Liver (tissue), 8 donors: ENCODE measurements at regions not wholly inside any gene's neighbourhood (a gene's known extent, or its start where the extent isn't known, plus 50 kb on each side); places are given as distances from the start of the nearest gene placed in this dataset.

ENCODE experiments used
- DNase-seq: peaks from one replicate; pipeline ENCODE4 v3.0.0-alpha.2; 2017; ENCODE audit warnings: low spot score
- H3K27ac ChIP-seq, 2 donors: one replicate each; pipeline ENCODE4 v1.7.0; 2013; ENCODE audit warnings: inconsistent platforms in 2 of 2, low read length in 2 of 2, control low read depth in 1 of 2, low read depth in 1 of 2, mild to moderate bottlenecking in 1 of 2
- H3K27me3 ChIP-seq, 4 donors: one replicate each; pipeline versions ENCODE4 v1.6.1 to v1.7.0; 2013; ENCODE audit warnings: low read length in 3 of 4, inconsistent platforms in 1 of 4, mild to moderate bottlenecking in 1 of 4, moderate library complexity in 1 of 4; ENCODE audit not compliant: control insufficient read depth in 4 of 4, insufficient read depth in 4 of 4
- H3K36me3 ChIP-seq, 4 donors: one replicate each; pipeline versions ENCODE4 v1.6.1 to v1.7.0; 2013; ENCODE audit warnings: low read length in 3 of 4, mild to moderate bottlenecking in 3 of 4, low read depth in 1 of 4, moderate library complexity in 1 of 4; ENCODE audit not compliant: control insufficient read depth in 4 of 4, insufficient read depth in 3 of 4
- H3K4me1 ChIP-seq, 4 donors: one replicate each; pipeline versions ENCODE4 v1.6.1 to v1.7.0; 2013; ENCODE audit warnings: low read length in 3 of 4, mild to moderate bottlenecking in 3 of 4, moderate library complexity in 1 of 4; ENCODE audit not compliant: control insufficient read depth in 4 of 4, insufficient read depth in 4 of 4
- H3K4me3 ChIP-seq, 3 donors: one replicate each; pipeline versions ENCODE4 v1.6.1 to v1.7.0; 2013; ENCODE audit warnings: low read length in 3 of 3, control low read depth in 1 of 3, low read depth in 1 of 3, mild to moderate bottlenecking in 1 of 3
- H3K9ac ChIP-seq, 2 donors: one replicate each; pipeline ENCODE4 v1.7.0; 2013; ENCODE audit warnings: low read length in 2 of 2, mild to moderate bottlenecking in 2 of 2, moderate library complexity in 2 of 2, control low read depth in 1 of 2, low read depth in 1 of 2
- H3K9me3 ChIP-seq, 4 donors: one replicate each; pipeline versions ENCODE4 v1.6.1 to v1.7.0; 2013; ENCODE audit warnings: low read length in 3 of 4; ENCODE audit not compliant: control insufficient read depth in 4 of 4
- EGR1 ChIP-seq, 2 donors: IDR thresholded peaks; 2 replicates each; pipeline ENCODE4 v1.6.1; 2016 to 2018; ENCODE audit warnings: antibody characterized with exemption in 2 of 2, low read depth in 2 of 2
- FOXA1 ChIP-seq: IDR thresholded peaks from 2 replicates; pipeline ENCODE4 v1.6.1; 2016; ENCODE audit warnings: antibody characterized with exemption
- FOXA2 ChIP-seq: IDR thresholded peaks from 2 replicates; pipeline ENCODE4 v1.6.1; 2016; ENCODE audit warnings: antibody characterized with exemption
- GABPA ChIP-seq, 2 donors: IDR thresholded peaks in 1 of 2; conservative IDR thresholded peaks in 1 of 2; 2 replicates each; pipeline ENCODE4 v1.6.1; 2016; ENCODE audit warnings: antibody characterized with exemption in 2 of 2, mild to moderate bottlenecking in 1 of 2, moderate library complexity in 1 of 2
- HNF4A ChIP-seq, 2 donors: conservative IDR thresholded peaks; 2 replicates each; pipeline ENCODE4 v1.6.1; 2016; ENCODE audit warnings: antibody characterized with exemption in 2 of 2, mild to moderate bottlenecking in 2 of 2
- HNF4G ChIP-seq: IDR thresholded peaks from 2 replicates; pipeline ENCODE4 v1.6.1; 2016; ENCODE audit warnings: antibody characterized with exemption
- NR2F2 ChIP-seq: IDR thresholded peaks from 2 replicates; pipeline ENCODE4 v1.6.1; 2016; ENCODE audit warnings: antibody characterized with exemption
- RXRA ChIP-seq, 2 donors: IDR thresholded peaks; 2 replicates each; pipeline ENCODE4 v1.6.1; 2017 to 2018; ENCODE audit warnings: antibody characterized with exemption in 2 of 2, mild to moderate bottlenecking in 1 of 2
- SP1 ChIP-seq: IDR thresholded peaks from 2 replicates; pipeline ENCODE4 v1.6.1; 2018; ENCODE audit warnings: antibody characterized with exemption, mild to moderate bottlenecking
- TAF1 ChIP-seq: conservative IDR thresholded peaks from 2 replicates; pipeline ENCODE4 v1.6.1; 2016; ENCODE audit warnings: antibody characterized with exemption, mild to moderate bottlenecking
- YY1 ChIP-seq: IDR thresholded peaks from 2 replicates; pipeline ENCODE4 v1.6.1; 2016; ENCODE audit warnings: antibody characterized with exemption, mild to moderate bottlenecking
- WGBS: extraction: QIAGEN DNeasy Blood & Tissue Kit; methylation state at CpG from one replicate; pipeline ENCODE4 v1.1.7; 2013; 5-methylcytosine and 5-hydroxymethylcytosine counted together
- TF ChIP-seq, protein P1 (sequence below): IDR thresholded peaks from 2 replicates; pipeline ENCODE4 v1.6.1; 2016; ENCODE audit warnings: antibody characterized with exemption
- TF ChIP-seq, protein P2 (sequence below): IDR thresholded peaks from 2 replicates; pipeline ENCODE4 v1.6.1; 2016; ENCODE audit warnings: antibody characterized with exemption
- TF ChIP-seq, protein P3 (sequence below): fragments of 150-350 bp; IDR thresholded peaks from 2 replicates; pipeline ENCODE4 v1.5.1; 2017; ENCODE audit warnings: improper control_type of control experiment, low read depth, low read length; ENCODE audit not compliant: missing input control
- TF ChIP-seq, protein P4 (sequence below): IDR thresholded peaks from 2 replicates; pipeline ENCODE4 v1.6.1; 2016; ENCODE audit warnings: antibody characterized with exemption, mild to moderate bottlenecking
- donor health status: healthy.
- donor health status: healthy.
- donor health status: healthy.
- donor health status: healthy.
- donor health status: healthy.

DNA sequence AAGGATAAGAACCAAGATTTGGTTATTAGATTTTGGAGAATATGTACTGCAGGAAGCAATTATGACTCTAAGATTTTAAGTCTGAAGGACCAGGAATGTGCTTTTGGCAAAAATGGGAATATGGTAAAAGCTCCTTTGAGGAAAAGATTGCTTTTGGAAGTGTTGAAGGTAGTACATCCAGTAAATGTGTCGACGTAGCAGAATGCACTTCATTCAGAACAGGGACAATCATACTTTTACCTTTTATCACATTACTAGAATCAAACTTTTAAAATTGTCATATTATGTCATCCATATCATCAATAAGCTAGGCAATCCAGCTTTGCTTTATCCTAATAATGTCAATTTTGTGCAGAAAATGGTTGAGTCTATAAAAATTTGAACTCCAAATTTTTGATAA is 74.3 kb upstream of the MSTN start (continued):
- no peak for TF ChIP-seq NR2F2

DNA sequence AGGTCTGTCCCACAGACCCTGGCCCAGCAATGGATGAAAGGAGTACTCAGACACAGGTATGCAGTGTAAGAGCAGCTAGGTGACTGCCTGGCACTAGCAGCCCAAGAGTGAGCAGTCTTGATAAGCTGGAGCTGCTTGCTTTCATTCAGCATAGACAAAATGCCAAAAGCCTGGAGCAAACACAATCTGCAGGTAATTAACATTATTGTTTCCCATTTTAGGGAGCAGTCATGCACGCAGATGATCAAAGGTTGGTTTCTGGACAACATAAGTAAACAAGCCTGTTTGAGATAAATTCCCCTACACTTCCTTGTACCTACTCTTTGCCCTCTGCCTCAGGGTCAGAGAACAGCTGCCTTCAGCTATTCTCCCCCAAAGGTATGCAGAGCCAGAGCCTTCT is 73.7 kb upstream of the MSTN start:
- peaks cover 0 to 6% (median under 1%) of the 10 kb centered on the region in 4 donors for H3K9me3 ChIP-seq
- H3K27me3 ChIP-seq = no peaks in the 10 kb centered on the region
- H3K36me3 ChIP-seq = no peaks in the 10 kb centered on the region
- no peak overlapping the region for H3K9ac ChIP-seq
- H3K27ac ChIP-seq = no peak overlapping the region
- no peaks in the 10 kb centered on the region for H3K4me1 ChIP-seq
- WGBS = 46% methylated on average over 1 of the region's 1 CpG
- TF ChIP-seq EGR1 (IDR thresholded peaks at IDR 0.05; ENCODE audit: low read depth in 2 of 2) (no peak), HNF4G (peak; percentile 13), RXRA (IDR thresholded peaks at IDR 0.05) (peak in 1 of 2 donors; percentile 30), SP1 (peak; percentile 22), HNF4A (conservative IDR thresholded peaks at IDR 0.05) (peak; percentile 64 to 73)
- TF ChIP-seq, protein P1, sequence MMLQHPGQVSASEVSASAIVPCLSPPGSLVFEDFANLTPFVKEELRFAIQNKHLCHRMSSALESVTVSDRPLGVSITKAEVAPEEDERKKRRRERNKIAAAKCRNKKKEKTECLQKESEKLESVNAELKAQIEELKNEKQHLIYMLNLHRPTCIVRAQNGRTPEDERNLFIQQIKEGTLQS = no peak
- no peak for DNase-seq
- H3K4me3 ChIP-seq = no peak overlapping the region

DNA sequence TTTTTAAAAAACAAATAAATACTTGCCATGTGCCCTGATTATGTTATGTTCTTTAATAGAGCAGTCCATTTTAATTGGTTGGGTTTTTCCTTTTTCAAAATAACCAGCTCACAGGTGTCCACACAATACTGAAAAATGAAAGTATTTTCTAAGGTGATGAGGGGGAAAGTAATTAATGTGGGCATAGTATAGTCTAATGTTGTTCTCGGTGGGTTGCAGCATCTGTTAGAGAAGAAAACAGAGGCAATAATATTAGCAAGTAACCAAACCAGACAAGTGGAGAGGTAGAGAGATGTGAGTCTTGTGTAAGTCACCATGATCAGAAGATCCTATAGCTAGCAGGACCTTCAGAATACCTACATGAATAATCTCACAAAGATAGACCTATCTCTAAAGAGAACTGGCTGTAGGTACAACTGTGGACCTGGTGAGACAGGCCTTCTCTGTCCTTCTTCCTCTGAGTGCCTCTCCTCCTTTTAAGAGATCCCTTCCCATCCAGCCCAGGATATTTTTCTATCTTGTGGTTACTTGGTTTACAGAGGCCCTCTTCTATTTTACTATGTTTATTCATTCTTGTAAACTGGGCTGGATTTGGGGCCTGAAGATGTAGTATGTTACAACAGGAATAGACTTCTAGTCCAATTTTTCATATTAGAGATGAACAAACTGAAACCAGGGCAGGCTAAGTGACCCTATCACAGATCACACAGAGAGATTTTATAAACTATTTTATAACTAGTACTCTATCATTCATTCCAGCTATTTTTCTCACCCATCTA is 67.1 kb upstream of the MSTN start:
- H3K4me3 ChIP-seq = no peak overlapping the region
- no peaks in the 10 kb centered on the region for H3K27me3 ChIP-seq
- no peaks in the 10 kb centered on the region for H3K9me3 ChIP-seq
- no peak for DNase-seq
- no peaks in the 10 kb centered on the region for H3K36me3 ChIP-seq
- no peak overlapping the region for H3K27ac ChIP-seq
- TF ChIP-seq, protein P2, sequence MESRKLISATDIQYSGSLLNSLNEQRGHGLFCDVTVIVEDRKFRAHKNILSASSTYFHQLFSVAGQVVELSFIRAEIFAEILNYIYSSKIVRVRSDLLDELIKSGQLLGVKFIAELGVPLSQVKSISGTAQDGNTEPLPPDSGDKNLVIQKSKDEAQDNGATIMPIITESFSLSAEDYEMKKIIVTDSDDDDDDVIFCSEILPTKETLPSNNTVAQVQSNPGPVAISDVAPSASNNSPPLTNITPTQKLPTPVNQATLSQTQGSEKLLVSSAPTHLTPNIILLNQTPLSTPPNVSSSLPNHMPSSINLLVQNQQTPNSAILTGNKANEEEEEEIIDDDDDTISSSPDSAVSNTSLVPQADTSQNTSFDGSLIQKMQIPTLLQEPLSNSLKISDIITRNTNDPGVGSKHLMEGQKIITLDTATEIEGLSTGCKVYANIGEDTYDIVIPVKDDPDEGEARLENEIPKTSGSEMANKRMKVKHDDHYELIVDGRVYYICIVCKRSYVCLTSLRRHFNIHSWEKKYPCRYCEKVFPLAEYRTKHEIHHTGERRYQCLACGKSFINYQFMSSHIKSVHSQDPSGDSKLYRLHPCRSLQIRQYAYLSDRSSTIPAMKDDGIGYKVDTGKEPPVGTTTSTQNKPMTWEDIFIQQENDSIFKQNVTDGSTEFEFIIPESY = no peak
- TF ChIP-seq, protein P1 = no peak
- TF ChIP-seq FOXA1 = no peak
- TF ChIP-seq GABPA (IDR thresholded peaks at IDR 0.05 in 1 of 2, conservative IDR thresholded peaks at IDR 0.05 in 1 of 2) = no peak
- TF ChIP-seq HNF4A (conservative IDR thresholded peaks at IDR 0.05) = no peak
- no peak for TF ChIP-seq NR2F2
- TF ChIP-seq HNF4G = no peak
- TF ChIP-seq RXRA (IDR thresholded peaks at IDR 0.05) = no peak
- TF ChIP-seq TAF1 = no peak
- TF ChIP-seq FOXA2 = no peak
- TF ChIP-seq, protein P3, sequence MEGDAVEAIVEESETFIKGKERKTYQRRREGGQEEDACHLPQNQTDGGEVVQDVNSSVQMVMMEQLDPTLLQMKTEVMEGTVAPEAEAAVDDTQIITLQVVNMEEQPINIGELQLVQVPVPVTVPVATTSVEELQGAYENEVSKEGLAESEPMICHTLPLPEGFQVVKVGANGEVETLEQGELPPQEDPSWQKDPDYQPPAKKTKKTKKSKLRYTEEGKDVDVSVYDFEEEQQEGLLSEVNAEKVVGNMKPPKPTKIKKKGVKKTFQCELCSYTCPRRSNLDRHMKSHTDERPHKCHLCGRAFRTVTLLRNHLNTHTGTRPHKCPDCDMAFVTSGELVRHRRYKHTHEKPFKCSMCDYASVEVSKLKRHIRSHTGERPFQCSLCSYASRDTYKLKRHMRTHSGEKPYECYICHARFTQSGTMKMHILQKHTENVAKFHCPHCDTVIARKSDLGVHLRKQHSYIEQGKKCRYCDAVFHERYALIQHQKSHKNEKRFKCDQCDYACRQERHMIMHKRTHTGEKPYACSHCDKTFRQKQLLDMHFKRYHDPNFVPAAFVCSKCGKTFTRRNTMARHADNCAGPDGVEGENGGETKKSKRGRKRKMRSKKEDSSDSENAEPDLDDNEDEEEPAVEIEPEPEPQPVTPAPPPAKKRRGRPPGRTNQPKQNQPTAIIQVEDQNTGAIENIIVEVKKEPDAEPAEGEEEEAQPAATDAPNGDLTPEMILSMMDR = no peak
- no peak for TF ChIP-seq YY1
- no peak for TF ChIP-seq SP1
- TF ChIP-seq, protein P4, sequence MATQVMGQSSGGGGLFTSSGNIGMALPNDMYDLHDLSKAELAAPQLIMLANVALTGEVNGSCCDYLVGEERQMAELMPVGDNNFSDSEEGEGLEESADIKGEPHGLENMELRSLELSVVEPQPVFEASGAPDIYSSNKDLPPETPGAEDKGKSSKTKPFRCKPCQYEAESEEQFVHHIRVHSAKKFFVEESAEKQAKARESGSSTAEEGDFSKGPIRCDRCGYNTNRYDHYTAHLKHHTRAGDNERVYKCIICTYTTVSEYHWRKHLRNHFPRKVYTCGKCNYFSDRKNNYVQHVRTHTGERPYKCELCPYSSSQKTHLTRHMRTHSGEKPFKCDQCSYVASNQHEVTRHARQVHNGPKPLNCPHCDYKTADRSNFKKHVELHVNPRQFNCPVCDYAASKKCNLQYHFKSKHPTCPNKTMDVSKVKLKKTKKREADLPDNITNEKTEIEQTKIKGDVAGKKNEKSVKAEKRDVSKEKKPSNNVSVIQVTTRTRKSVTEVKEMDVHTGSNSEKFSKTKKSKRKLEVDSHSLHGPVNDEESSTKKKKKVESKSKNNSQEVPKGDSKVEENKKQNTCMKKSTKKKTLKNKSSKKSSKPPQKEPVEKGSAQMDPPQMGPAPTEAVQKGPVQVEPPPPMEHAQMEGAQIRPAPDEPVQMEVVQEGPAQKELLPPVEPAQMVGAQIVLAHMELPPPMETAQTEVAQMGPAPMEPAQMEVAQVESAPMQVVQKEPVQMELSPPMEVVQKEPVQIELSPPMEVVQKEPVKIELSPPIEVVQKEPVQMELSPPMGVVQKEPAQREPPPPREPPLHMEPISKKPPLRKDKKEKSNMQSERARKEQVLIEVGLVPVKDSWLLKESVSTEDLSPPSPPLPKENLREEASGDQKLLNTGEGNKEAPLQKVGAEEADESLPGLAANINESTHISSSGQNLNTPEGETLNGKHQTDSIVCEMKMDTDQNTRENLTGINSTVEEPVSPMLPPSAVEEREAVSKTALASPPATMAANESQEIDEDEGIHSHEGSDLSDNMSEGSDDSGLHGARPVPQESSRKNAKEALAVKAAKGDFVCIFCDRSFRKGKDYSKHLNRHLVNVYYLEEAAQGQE = no peak
- no peaks in the 10 kb centered on the region for H3K4me1 ChIP-seq
- WGBS = 97% methylated on average over 1 of the region's 1 CpG
- H3K9ac ChIP-seq = no peak overlapping the region
